ENCODE measurements at regions not wholly inside any gene's neighbourhood (a gene's known extent, or its start where the extent isn't known, plus 50 kb on each side); places are given as distances from the start of the nearest gene placed in this dataset.

DNA sequence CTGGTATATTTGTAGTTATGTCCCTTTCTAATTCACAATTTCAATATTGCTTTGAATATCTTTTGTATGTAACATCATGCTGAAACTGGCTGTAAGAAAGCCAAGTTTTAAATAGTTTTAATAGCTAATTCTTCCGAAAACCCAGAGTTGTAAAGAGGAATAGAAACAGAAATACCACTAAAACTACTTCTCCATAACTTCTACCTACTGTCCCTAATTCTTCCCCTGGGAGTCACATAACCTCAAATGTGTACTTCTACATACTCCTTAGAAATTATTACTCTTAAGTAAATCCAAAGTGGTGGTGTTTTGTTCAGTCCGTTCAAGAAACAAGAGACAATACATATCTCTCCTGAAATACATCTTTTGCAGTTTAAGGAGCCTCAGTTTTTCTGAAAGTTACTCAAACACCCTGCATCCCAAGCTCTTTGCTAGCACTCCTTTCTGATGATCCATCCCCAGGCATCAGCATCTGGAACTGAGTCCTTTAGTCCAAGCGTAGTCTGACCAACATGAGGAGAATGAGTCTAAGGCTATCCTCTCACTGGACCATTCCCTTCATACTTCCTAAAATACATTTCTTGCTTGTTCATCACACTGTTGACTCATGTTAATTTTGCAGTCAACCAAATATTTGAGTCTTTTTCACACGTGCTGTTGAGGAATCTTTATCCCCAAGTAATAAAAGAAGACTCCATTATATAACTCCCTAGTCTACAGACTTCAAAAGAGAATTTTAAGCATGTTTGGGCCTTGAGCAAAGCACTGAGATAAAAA lies 214.3 kb upstream of the NUDT4 start:
- DNase-seq, result no peak

GRCh38 chr12:93164103-93164880 lies 213.4 kb upstream of the NUDT4 start:
- DNase-seq, result no peak

- DNase-seq, result no peak
Observed at GRCh38 chr12:93165384-93165932, 212.3 kb upstream of the NUDT4 start.

DNA sequence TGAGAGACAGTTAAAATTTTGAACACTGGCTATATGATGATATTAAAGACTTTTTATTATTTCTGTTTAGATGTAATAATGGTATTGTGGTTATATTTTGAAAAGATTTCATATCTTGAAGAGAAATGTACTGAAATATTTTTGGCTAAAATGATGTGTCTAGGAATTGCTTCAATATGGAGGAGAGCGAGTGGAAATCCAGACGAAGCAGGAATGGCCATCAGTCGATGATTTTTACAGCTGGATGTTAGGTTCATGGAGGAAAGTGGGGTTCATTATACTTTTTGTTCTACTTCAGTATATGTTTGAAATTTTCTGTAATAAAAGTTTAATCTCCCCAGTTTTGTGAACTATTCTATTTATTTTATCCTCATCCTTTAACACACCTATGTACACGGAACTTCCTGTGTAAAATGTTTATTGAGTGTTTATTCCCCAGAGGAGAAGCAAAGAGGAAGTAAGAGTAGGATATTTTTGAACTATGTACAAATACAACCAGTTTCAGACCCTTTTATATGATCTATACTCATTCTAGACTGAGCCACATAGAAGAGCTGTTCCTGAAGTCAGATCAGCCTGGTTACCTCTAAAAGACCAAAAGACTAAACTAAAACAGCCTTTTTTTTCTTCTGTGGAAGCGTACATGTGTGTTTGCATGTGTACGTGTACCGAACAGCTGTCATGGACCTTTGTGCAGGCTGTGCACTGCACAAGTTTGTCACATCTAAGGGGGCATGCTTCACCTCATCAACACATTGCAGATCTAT lies 211.0 kb upstream of the NUDT4 start:
- DNase-seq, result no peak

DNA sequence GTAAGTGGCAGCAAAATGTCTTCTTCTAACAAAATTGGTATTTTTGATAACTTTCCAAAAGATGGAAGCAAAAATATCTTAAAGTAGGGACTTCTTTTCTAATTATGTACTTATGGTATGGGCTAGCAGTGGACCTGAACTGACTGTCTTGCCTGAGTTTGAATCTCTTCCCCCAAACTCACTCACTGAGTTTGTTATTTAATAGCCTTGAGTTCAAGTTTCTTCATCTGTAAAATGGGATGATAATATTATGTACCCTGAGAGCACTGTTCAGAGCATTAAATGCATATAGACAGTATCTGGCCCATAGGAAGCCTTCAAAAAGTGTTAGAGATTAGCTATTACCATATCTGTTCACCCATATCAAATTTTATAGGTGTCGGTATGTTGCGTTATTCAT lies 210.4 kb upstream of the NUDT4 start:
- DNase-seq, result no peak

DNA sequence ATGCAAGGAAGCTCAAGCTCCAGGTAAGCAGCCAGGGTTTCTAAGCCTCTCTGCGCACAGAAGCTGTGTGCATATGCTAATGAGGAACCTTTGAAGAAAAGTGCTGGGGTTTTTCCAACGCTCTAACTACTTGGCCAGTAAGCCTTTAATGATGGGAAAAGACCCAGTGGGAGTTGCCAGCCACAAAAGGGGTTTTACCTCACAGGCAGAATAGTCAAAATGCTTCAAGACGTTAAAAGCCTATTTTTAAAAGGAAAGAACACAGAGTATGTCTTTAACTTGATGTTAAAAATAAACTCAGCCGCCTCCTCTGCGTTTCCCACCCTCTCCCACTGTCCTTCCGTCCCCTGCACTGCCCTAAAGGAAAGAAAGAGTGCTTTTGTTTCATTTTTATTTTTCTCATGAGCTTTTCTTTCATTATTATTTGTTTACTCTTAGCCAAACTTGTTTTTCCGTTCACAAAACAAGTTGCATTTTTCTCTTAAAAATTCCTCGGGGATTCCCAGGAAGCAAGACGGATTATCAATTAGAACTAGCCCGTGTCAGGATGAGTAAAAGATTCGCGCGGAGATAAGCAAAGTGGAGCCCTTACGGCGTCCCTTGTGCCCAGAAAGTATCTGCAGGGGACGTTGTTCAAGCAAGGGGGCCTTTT lies 209.8 kb upstream of the NUDT4 start:
- DNase-seq, result no peak

DNA sequence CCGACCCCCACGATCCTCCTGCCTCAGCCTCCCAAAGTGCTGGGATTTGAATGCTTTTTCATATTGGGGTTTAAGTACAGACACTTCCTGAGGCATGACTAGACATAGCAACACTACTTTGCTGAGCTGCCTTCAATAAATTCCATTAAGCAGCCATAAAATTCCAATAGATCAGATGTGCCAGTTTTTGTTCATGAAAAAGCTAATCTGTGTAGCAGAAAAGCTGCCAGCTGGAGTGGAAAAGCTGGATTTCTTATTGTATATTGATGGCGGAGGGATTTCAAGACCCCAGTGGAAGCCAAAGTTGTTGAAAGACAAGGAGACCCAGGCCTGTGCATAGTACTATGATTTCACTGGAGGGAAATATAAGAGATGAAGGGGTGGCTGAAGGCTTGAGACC lies 209.0 kb upstream of the NUDT4 start:
- DNase-seq, result no peak

DNA sequence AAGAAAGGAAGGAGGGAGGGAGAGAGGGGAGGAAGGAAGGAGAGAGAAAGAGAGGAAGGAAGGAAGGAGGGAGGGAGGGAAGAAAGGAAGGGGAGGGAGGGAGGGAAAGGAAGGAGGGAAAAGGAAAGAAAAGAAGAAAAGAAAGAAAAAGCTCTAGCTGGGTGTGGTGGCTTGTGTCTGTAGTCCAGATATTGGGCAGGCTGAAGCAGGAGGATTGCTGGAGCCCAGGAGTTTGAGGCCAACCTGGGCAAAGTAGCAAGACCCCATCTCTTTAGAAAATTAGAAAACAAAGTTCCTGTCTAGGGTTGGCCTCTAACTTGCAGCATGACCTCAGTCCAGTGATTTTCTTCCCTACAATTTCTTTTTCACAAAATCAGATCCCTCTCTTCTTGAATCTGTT lies 208.2 kb upstream of the NUDT4 start:
- no peak for DNase-seq

DNA sequence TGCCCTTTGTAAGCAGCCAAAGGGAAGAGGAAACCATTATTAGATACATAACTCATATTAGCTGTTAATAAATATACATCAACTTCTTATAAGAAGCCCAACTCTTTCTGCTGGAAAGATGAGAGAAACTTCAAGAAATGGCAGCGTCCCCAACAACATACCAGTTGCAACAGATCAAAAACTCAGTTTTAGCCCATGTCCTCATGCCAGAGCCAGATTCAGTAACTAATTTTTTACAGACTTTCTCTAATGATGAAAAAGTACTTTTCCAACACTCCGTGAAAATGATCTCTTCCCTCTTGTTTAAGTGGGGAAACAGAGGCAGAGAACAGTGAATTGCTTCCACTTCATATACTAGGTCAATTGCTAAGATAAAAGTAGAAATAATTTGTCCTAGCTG lies 206.8 kb upstream of the NUDT4 start:
- DNase-seq, result no peak

DNA sequence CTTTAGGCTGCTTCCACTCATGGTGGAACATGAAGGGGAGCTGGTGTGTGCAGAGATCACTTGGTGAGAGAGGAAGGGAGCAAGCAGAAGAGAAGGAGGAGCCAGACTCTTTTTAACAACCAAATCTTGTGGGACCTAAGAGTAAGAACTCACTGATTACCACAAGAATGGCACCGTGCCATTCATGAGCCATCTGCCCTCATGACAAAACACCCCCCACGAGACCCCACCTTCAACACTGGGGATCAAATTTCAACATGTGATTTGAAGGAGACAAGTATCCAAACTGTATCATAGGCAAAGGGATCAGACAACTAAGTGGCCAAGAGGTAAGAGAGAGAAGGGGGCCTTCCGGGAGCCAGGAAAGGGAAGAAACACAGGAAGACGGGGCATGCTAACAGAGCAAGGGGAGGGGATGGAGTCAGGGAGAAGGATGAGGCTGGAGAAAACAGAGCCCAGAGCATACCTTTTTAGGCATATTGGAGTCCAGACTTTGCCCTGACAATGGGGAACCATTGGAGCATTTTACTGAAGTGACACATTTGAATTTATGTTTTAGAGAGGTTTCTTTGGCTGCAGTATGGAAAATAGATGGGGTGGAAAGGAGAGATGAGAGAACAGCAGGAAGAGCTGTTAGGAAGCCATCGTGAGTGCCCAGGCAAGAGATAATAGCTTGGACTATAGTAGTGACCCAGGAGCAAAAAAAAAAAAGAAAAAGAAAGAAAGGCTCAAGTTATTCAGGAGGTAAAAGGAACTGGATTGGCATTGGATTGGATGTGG lies 204.4 kb upstream of the NUDT4 start:
- no peak for DNase-seq

GRCh38 chr12:93174048-93174447 lies 203.7 kb upstream of the NUDT4 start:
- no peak for DNase-seq

DNA sequence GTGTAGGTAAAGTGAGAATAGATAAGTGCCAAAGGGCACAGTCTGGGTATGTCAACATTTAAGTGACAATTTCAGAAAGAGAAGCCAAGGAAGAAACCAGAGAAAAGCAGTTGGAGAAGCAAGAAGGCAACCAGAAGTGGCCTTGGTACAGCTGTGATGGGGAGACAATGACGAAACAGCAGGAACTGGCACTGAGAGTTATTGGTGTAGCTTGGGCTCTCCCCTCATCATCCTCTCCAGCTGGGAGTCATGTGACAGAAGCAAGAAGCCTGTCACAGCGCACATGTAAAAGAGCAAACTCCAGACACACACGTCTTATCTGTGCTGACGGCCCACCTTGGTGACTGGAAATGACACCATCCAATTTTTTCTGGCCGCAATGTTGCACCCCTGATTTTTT lies 203.3 kb upstream of the NUDT4 start:
- no peak for DNase-seq

DNA sequence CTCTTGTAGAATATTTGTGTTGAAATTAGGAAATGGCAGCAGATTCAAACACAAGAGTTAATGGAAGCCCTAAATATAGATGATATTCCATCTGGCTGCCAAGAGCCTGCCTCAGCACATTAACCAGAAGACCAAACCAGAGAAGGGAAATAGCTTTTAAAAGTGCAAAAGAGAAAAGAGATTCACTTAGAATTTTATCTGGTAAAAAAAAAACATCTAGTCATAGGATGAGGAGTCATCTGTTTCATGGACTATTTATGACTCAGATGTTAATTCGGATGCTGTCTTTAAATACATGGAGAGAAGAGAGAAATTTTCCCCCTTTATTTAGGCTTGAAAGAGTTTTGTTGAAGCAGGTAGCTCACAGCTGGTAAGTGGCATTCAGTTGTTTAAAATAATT lies 201.6 kb upstream of the NUDT4 start:
- no peak for DNase-seq

- DNase-seq, result no peak
Observed at GRCh38 chr12:93176610-93177126, 201.1 kb upstream of the NUDT4 start.

DNA sequence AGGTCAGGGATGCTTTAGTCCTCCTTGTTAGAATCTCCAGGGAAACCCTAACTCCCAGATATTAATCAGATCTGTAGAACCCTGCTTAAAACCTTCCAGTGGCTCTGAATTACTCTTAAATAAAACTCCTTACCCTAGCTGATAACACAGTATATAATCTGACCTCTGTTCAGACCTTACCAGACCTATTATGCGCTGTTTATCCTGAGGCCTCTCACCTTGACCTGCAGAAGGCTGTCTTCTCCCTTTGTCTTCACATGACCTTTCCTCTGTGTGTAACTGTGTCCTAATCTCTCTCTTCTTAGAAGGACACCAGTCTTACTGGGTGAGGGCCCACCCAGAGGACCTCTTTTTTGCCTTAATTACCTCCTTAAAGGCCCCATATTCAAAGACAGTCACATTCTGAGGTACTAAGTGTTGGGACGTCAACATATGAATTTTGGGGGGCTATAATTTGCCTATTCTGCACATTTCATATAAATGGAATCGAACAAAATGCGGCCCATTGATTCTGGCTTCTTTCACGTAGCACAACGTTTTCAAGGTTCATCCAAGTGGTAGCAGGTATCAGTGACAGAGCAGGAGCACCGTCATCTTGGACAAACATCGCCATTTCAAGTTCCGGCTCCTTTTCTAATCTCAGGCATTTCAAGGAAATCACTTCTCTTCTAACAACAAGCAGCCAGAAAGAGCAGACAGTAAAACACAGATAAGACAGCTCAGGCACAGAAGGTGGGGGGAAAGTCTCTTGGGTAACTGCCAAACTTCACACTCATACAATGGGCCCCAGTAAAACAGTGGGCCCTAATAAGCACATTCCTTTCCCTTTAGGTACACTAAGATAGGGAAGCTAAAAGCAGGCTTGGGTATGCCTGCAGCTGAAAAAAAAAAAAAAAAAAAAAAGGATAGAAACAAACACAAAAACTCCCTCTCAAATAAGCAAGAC lies 200.2 kb upstream of the NUDT4 start:
- DNase-seq, result no peak

DNA sequence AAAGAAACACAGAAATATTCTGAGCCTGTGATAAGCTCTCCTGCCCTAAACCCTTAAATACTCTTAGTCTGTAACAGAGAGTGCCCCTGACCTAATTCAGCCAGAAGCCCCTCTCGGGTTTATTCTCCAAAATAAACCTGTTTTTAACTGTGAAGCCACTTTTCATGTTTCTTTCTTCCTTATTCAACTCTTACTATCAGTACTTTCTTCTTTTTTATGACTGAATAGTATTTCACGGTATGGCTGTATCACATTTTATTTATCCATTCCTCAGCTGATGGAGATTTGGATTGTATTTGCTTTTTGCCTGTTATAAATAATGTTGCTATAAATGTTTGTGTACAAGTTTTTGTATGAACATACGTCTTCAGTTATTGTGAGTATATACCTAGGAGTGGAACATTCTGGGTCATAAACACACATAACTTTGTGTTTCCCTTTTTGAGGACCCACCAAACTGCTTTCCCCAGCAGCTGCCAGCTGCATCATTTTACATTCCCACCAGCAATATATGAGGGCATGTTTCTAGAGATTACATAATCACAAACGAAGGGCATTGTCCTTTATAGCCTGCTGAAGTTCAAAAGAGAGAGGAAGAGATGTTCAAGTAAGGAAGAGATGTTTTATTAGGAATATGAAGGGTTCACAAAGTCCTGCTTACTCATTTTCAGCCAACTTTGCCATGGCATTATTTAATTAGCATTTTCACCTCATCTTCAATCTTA lies 199.4 kb upstream of the NUDT4 start:
- no peak for DNase-seq

DNA sequence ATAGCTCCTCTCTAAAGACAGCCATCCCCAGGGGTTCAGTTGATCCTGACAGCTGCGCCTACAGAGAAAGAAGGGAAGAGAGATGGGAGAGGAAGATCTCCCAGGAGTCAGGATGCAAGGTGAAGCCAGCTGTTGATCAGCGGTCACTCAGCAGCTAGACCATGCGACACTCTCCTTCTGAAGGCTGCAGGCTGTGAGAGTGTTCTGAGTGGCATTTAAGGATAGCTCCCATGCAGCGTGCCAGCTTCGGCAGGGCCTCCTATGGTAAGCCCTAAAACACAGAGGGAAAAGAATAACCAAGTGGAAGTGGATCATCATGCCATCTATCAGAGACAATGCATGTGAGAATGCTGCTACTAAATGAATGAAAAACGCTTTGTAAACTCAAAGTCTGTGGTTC lies 197.9 kb upstream of the NUDT4 start:
- DNase-seq, result no peak

DNA sequence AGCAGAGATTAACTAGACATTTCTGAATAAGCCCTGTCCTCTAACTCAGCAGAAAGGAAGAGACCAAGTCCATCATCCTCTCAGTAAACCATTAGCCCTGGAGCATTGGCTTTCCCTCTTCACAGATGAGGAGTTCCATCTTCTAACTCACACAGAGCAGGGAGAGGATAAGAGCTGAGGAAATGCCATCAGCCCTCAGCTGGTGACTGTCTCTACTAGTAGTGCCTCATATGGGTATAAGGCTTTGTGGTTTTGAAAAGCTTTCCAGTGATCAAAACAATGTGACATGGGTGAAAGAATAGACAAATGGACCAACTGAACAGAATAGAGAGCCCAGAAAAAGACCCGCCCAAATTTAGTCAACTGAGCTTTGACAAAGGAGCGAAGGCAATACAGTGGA lies 197.2 kb upstream of the NUDT4 start:
- DNase-seq, result no peak

DNA sequence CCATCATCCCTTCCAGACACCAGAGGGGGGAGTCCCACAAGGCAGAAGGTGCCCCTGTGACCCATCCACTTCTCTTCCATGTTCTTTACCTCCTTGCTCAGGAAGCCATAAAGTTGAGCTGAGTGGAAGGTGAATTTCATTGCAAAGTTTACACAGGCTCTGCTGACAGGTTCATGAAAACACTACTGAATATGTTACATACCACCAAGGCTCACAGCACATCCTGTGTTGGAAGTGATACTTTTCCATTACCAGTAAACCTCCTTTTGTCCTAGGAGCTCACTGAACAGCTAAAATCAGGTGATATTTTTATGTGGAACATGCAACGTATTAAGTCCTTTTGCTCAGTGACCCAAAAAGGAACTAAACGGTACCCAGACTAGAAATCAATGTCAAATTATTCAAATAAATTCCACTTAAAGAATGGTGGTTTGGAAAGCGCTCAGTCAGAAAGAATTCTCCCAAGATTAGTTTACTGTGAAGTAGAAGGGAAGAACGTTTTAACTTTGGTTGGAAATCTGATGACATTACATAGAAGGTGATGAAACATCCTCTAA lies 196.2 kb upstream of the NUDT4 start:
- no peak for DNase-seq

All from bone marrow (tissue), 2 donors.